ENCODE measurements at regions not wholly inside any gene's neighbourhood (a gene's known extent, or its start where the extent isn't known, plus 50 kb on each side); places are given as distances from the start of the nearest gene placed in this dataset.

DNA sequence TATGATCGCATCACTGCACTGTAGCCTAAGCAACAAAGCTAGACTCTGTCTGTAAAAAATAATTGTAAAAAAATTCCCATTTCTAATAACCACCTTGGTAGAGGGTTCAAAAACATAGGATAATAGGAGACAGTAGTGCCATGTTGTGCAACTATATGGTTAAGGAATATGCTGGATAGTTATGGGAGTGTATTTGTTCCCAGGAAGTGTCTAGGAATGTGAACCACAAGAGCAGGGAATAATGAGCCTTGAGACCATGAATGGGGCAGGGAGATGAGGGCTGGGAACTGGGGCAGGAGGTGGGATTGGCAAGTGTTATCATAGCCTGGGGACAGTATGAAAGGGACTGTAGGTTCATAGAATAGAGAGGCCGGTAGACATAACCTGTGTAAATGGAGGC lies 50.4 kb downstream of the RUSC2 start:
- DNase-seq (ENCODE audit: low spot score): no peak

GRCh38 chr9:35546853-35547252 lies 56.9 kb downstream of the RUSC2 start:
- DNase-seq (ENCODE audit: low spot score): no peak

GRCh38 chr9:35547889-35548418 lies 57.1 kb upstream of the TESK1 start:
- DNase-seq (ENCODE audit: low spot score): no peak

- DNase-seq (ENCODE audit: low spot score): no peak
Measured at GRCh38 chr9:35548571-35548970, 56.5 kb upstream of the TESK1 start.

GRCh38 chr9:35549441-35549840 lies 55.6 kb upstream of the TESK1 start:
- no peak for DNase-seq (ENCODE audit: low spot score)

- DNase-seq (ENCODE audit: low spot score): no peak
Measured at GRCh38 chr9:35552376-35552775, 52.7 kb upstream of the TESK1 start.

GRCh38 chr9:35552837-35553236 lies 52.2 kb upstream of the TESK1 start:
- DNase-seq (ENCODE audit: low spot score): no peak

DNA sequence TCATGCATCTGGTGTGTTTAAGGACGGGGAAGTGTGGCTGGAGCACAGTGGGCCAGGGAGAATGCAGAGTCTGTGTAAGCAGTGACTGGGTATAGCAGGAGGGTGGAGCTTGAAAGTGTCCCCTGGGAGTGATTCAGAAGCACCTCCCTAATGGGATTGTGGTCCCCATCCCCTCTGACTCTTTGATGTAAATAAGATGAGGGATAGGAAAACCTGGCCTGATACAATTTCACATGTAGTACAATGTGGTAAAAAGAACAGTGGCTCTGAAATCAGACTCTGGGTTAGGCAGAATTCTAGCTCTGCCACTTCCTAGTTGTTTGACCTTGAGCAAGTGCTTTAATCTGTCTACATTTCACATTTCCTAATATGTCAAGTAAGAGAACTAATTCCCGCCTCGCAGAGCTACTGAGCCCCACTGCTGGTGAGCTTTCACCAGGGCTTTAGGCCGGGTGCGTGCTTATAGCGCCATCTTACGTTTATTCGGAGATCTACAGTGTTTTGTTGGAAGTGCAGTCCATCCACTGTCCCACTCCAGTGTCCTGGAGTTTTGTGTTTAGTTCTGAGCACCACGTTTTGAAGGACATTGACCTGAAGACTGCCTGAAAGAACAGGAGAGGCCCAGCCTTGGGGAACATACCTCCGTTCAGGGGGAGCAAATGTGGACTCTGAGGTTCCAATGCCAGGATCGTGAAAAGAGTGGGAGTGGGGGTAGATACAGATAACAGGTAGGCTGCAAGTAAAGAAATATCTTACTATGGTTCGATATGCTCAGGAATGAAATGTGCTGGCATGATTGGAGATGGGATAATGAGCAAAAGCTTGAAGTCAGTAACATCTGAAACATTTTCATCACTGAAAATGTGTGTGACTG lies 51.2 kb upstream of the TESK1 start:
- peak; percentile 84 for DNase-seq (ENCODE audit: low spot score)

DNA sequence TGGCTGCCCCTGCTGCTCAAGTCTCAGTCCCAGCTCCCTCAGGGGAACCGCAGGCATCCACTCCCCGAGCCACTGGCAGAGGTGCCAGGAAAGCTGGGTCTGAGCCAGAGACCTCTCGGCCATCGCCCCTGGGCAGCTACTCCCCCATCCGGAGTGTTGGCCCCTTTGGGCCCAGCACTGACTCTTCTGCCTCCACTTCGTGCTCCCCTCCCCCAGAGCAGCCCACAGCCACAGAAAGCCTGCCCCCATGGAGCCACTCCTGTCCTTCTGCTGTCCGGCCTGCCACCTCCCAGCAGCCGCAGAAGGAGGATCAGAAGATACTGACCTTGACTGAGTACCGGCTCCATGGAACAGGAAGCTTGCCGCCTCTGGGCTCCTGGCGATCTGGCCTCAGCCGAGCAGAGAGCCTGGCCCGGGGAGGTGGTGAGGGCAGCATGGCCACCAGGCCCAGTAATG lies 49.8 kb upstream of the TESK1 start:
- DNase-seq (ENCODE audit: low spot score): no peak

Data from HuH-7 (cell line).